ENCODE measurements at regions not wholly inside any gene's neighbourhood (a gene's known extent, or its start where the extent isn't known, plus 50 kb on each side); places are given as distances from the start of the nearest gene placed in this dataset.

- H3K9ac ChIP-seq = no peak overlapping the region
- H3K27me3 ChIP-seq (ENCODE audit: insufficient read depth) = no peaks in the 10 kb centered on the region
- DNase-seq = peak; percentile 78
- no peaks in the 10 kb centered on the region for H4K20me1 ChIP-seq (ENCODE audit: insufficient read depth)
- no peaks in the 10 kb centered on the region for H3K36me3 ChIP-seq (replicated peaks in 1 of 2; ENCODE audit: control insufficient read depth in 1 of 2, insufficient read depth in 2 of 2, low read length in 1 of 2)
- H3F3A ChIP-seq (replicated peaks; ENCODE audit: insufficient read depth) = no peaks in the 10 kb centered on the region
- H3K9me3 ChIP-seq = no peaks in the 10 kb centered on the region; the same call in 1 of the 2 replicates
- no peak overlapping the region for H2AFZ ChIP-seq (ENCODE audit: low read depth)
- H3K27ac ChIP-seq (ENCODE audit: low read depth in 2 of 2, low read length in 1 of 2) = no peak overlapping the region
- WGBS (ENCODE audit: low lambda C conversion rate) = 36% methylated on average over 2 of the region's 2 CpGs
- H3K4me3 ChIP-seq (ENCODE audit: low read depth in 2 of 2, low read length in 1 of 2) = no peak overlapping the region
- no peaks in the 10 kb centered on the region for H3K4me1 ChIP-seq (ENCODE audit: control insufficient read depth in 1 of 2, insufficient read depth in 2 of 2, low read depth in 1 of 2, low read length in 1 of 2)
- ChIA-PET CTCF (interaction anchor here (0.9 to 1.9 kb wide), 5 partner anchors 12 to 183 kb away, joined by 3 to 16 read pairs (median 5); no protein-coding TSS in a partner anchor), POLR2A (no interaction called here)
- H3K79me2 ChIP-seq (ENCODE audit: insufficient read depth) = no peaks in the 10 kb centered on the region
- no peaks in the 10 kb centered on the region for H3K9me2 ChIP-seq
- TF ChIP-seq, protein P1, sequence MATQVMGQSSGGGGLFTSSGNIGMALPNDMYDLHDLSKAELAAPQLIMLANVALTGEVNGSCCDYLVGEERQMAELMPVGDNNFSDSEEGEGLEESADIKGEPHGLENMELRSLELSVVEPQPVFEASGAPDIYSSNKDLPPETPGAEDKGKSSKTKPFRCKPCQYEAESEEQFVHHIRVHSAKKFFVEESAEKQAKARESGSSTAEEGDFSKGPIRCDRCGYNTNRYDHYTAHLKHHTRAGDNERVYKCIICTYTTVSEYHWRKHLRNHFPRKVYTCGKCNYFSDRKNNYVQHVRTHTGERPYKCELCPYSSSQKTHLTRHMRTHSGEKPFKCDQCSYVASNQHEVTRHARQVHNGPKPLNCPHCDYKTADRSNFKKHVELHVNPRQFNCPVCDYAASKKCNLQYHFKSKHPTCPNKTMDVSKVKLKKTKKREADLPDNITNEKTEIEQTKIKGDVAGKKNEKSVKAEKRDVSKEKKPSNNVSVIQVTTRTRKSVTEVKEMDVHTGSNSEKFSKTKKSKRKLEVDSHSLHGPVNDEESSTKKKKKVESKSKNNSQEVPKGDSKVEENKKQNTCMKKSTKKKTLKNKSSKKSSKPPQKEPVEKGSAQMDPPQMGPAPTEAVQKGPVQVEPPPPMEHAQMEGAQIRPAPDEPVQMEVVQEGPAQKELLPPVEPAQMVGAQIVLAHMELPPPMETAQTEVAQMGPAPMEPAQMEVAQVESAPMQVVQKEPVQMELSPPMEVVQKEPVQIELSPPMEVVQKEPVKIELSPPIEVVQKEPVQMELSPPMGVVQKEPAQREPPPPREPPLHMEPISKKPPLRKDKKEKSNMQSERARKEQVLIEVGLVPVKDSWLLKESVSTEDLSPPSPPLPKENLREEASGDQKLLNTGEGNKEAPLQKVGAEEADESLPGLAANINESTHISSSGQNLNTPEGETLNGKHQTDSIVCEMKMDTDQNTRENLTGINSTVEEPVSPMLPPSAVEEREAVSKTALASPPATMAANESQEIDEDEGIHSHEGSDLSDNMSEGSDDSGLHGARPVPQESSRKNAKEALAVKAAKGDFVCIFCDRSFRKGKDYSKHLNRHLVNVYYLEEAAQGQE (IDR thresholded peaks at IDR 0.05; ENCODE audit: low read depth, low read length) = no peak
- TF ChIP-seq SMC3 (IDR thresholded peaks at IDR 0.05; ENCODE audit: low read depth, low read length) = peak; percentile 68
- peak; percentile 74 for TF ChIP-seq RAD21 (IDR thresholded peaks at IDR 0.05; ENCODE audit: low read length)
- no peak overlapping the region for H3K4me2 ChIP-seq
Observed at GRCh38 chr2:898319-898718, 52.3 kb upstream of the SNTG2 start.

DNA sequence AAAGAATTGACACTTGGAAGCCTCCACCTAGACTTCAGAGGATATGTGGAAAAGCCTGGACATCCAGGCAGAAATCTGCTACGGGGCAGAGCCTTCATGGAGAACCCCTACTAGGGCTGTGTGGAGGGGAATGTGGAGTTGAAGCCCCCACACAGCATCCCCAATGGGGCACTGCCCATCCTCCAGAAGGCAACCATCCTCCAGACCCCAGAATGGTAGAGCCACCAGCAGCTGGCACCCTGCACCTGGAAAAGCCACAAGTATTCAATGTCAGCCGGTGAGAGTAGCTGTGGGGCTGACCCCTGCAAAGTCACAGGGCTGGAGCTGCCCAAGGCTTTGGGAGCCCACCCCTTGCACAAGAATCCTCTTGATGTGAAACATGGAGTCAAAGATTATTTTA is 53.6 kb upstream of the SNTG2 start:
- CTCF ChIA-PET = interaction anchor here (1.2 to 1.9 kb wide), 4 partner anchors 9 to 181 kb away, joined by 4 to 16 read pairs (median 4); no protein-coding TSS in a partner anchor
- no peaks in the 10 kb centered on the region for H3K79me2 ChIP-seq (ENCODE audit: insufficient read depth)
- H2AFZ ChIP-seq (ENCODE audit: low read depth) = no peak overlapping the region
- no peaks in the 10 kb centered on the region for H4K20me1 ChIP-seq (ENCODE audit: insufficient read depth)
- H3K27ac ChIP-seq (ENCODE audit: low read depth in 2 of 2, low read length in 1 of 2) = no peak overlapping the region
- H3F3A ChIP-seq (replicated peaks; ENCODE audit: insufficient read depth) = no peaks in the 10 kb centered on the region
- DNase-seq = no peak
- H3K9me3 ChIP-seq = no peaks in the 10 kb centered on the region; the same call in 1 of the 2 replicates
- no peaks in the 10 kb centered on the region for H3K27me3 ChIP-seq (ENCODE audit: insufficient read depth)
- no peak overlapping the region for H3K4me2 ChIP-seq
- no peaks in the 10 kb centered on the region; a peak in 1 of 4 replicates for H3K4me1 ChIP-seq (ENCODE audit: control insufficient read depth in 1 of 2, insufficient read depth in 2 of 2, low read depth in 1 of 2, low read length in 1 of 2)
- no peak overlapping the region for H3K9ac ChIP-seq
- no peak overlapping the region for H3K4me3 ChIP-seq (ENCODE audit: low read depth in 2 of 2, low read length in 1 of 2)
- no peaks in the 10 kb centered on the region for H3K36me3 ChIP-seq (replicated peaks in 1 of 2; ENCODE audit: control insufficient read depth in 1 of 2, insufficient read depth in 2 of 2, low read length in 1 of 2)
- POLR2A ChIA-PET = no interaction called here
- WGBS (ENCODE audit: low lambda C conversion rate) = 28% methylated on average over 2 of the region's 2 CpGs
- H3K9me2 ChIP-seq = no peaks in the 10 kb centered on the region
- TF ChIP-seq FOSL2 (IDR thresholded peaks at IDR 0.05; ENCODE audit: borderline replicate concordance, low read depth) (no peak), RAD21 (IDR thresholded peaks at IDR 0.05; ENCODE audit: low read length) (no peak), NFIC (IDR thresholded peaks at IDR 0.05; ENCODE audit: borderline replicate concordance) (no peak), FOXM1 (IDR thresholded peaks at IDR 0.05; ENCODE audit: low read depth) (no peak), GABPA (IDR thresholded peaks at IDR 0.05; ENCODE audit: low read depth) (no peak), GATA2 (CRISPR knock-in tag; IDR thresholded peaks at IDR 0.05) (no peak), RCOR1 (IDR thresholded peaks at IDR 0.05; ENCODE audit: low read length) (no peak), ZBTB33 (IDR thresholded peaks at IDR 0.05; ENCODE audit: borderline replicate concordance, low read depth) (no peak), EP300 (IDR thresholded peaks at IDR 0.05; ENCODE audit: borderline replicate concordance in 1 of 2, low read depth in 1 of 2, low read length in 1 of 2) (no peak), CHD2 (IDR thresholded peaks at IDR 0.05; ENCODE audit: low read length, partially characterized antibody) (no peak), MXI1 (IDR thresholded peaks at IDR 0.05; ENCODE audit: low read depth, low read length) (no peak), RFX5 (IDR thresholded peaks at IDR 0.05; ENCODE audit: low read length) (no peak)
- TF ChIP-seq, protein P2, sequence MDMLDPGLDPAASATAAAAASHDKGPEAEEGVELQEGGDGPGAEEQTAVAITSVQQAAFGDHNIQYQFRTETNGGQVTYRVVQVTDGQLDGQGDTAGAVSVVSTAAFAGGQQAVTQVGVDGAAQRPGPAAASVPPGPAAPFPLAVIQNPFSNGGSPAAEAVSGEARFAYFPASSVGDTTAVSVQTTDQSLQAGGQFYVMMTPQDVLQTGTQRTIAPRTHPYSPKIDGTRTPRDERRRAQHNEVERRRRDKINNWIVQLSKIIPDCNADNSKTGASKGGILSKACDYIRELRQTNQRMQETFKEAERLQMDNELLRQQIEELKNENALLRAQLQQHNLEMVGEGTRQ (IDR thresholded peaks at IDR 0.05; ENCODE audit: borderline replicate concordance, low read depth, low read length) = no peak
- TF ChIP-seq, protein P1 (IDR thresholded peaks at IDR 0.05; ENCODE audit: low read depth, low read length) = no peak
- TF ChIP-seq, protein P3, sequence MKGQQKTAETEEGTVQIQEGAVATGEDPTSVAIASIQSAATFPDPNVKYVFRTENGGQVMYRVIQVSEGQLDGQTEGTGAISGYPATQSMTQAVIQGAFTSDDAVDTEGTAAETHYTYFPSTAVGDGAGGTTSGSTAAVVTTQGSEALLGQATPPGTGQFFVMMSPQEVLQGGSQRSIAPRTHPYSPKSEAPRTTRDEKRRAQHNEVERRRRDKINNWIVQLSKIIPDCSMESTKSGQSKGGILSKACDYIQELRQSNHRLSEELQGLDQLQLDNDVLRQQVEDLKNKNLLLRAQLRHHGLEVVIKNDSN (IDR thresholded peaks at IDR 0.05; ENCODE audit: borderline replicate concordance, low read depth) = no peak
